HG03520 (cell line): ENCODE measurements at regions not wholly inside any gene's neighbourhood (a gene's known extent, or its start where the extent isn't known, plus 50 kb on each side); places are given as distances from the start of the nearest gene placed in this dataset.
A peak's percentile ranks its signal among the peaks of the same experiment; 100 is the strongest.
"Not testable (repeated sequence)": the region's sequence is repeated elsewhere in the genome, so short reads cannot be mapped to it uniquely, and the experiment has no call there.

ENCODE experiments used
- ATAC-seq: cut with Tn5 transposase; IDR thresholded peaks from one replicate; pipeline ENCODE4 v1.9.1; 2021; ENCODE audit warnings: mild to moderate bottlenecking, moderate library complexity; ENCODE audit not compliant: unreplicated experiment

GRCh38 chr10:124170631-124171030 lies 77.2 kb upstream of the CHST15 start:
- ATAC-seq = no peak

GRCh38 chr10:124168991-124169802 lies 75.8 kb upstream of the CHST15 start:
- no peak for ATAC-seq

GRCh38 chr10:124168581-124168980 lies 75.2 kb upstream of the CHST15 start:
- no peak for ATAC-seq

- ATAC-seq = not testable (repeated sequence)
Observed at GRCh38 chr10:124167925-124168324, 74.5 kb upstream of the CHST15 start.

GRCh38 chr10:124166431-124167125 lies 73.2 kb upstream of the CHST15 start:
- no peak for ATAC-seq

GRCh38 chr10:124165827-124166226 lies 72.4 kb upstream of the CHST15 start:
- ATAC-seq = no peak

- no peak for ATAC-seq
Observed at GRCh38 chr10:124165311-124165710, 71.9 kb upstream of the CHST15 start.

GRCh38 chr10:124164264-124164663 lies 70.9 kb upstream of the CHST15 start:
- no peak for ATAC-seq

GRCh38 chr10:124162774-124163354 lies 69.5 kb upstream of the CHST15 start:
- ATAC-seq = no peak

GRCh38 chr10:124162136-124162535 lies 68.7 kb upstream of the CHST15 start:
- no peak for ATAC-seq

GRCh38 chr10:124161601-124162000 lies 68.2 kb upstream of the CHST15 start:
- ATAC-seq = no peak

GRCh38 chr10:124160943-124161582 lies 67.7 kb upstream of the CHST15 start:
- no peak for ATAC-seq

GRCh38 chr10:124160176-124160575 lies 66.8 kb upstream of the CHST15 start:
- no peak for ATAC-seq

- ATAC-seq = no peak
Observed at GRCh38 chr10:124159153-124159552, 65.8 kb upstream of the CHST15 start.

- no peak for ATAC-seq
Observed at GRCh38 chr10:124158592-124158991, 65.2 kb upstream of the CHST15 start.

GRCh38 chr10:124157271-124157681 lies 63.9 kb upstream of the CHST15 start:
- ATAC-seq = no peak

GRCh38 chr10:124156524-124157260 lies 63.3 kb upstream of the CHST15 start:
- ATAC-seq = no peak

- no peak for ATAC-seq
Observed at GRCh38 chr10:124155781-124156435, 62.5 kb upstream of the CHST15 start.

- peak; percentile 64 for ATAC-seq
Observed at GRCh38 chr10:124153023-124153826, 59.8 kb upstream of the CHST15 start.
